BLaER1 (cell line): ENCODE measurements at regions not wholly inside any gene's neighbourhood (a gene's known extent, or its start where the extent isn't known, plus 50 kb on each side); places are given as distances from the start of the nearest gene placed in this dataset.
A peak's percentile ranks its signal among the peaks of the same experiment; 100 is the strongest.

Experiments
- H3K27ac ChIP-seq: shearing (Covaris generic); formaldehyde crosslinking; 2 replicates; pipeline ENCODE4 v1.8.1; 2022
- H3K27me3 ChIP-seq: shearing (Covaris generic); formaldehyde crosslinking; 2 replicates; pipeline ENCODE4 v1.8.1; 2022
- H3K36me3 ChIP-seq: shearing (Covaris generic); formaldehyde crosslinking; 2 replicates; pipeline ENCODE4 v1.8.1; 2022
- H3K4me1 ChIP-seq: shearing (Covaris generic); formaldehyde crosslinking; 2 replicates; pipeline ENCODE4 v1.8.1; 2022
- H3K4me2 ChIP-seq: shearing (Covaris generic); formaldehyde crosslinking; 2 replicates; pipeline ENCODE4 v1.8.1; 2022
- H3K4me3 ChIP-seq: shearing (Covaris generic); formaldehyde crosslinking; 2 replicates; pipeline ENCODE4 v1.8.1; 2022
- H3K9ac ChIP-seq: shearing (Covaris generic); formaldehyde crosslinking; 2 replicates; pipeline ENCODE4 v1.8.1; 2022
- H3K9me3 ChIP-seq: shearing (Covaris generic); formaldehyde crosslinking; 2 replicates; pipeline ENCODE4 v1.8.1; 2022
- H4K20me1 ChIP-seq: shearing (Covaris generic); formaldehyde crosslinking; 2 replicates; pipeline ENCODE4 v1.8.1; 2022
- Cebpa-rat ChIP-seq: shearing (Covaris generic); IDR thresholded peaks from 2 replicates; pipeline ENCODE4 v1.8.1; 2022

GRCh38 chr1:103218821-103219220 lies 110.5 kb upstream of the COL11A1 start:
- Histone ChIP-seq H3K9me3 (no peaks in the 10 kb centered on the region), H3K9ac (no peak overlapping the region), H4K20me1 (no peaks in the 10 kb centered on the region), H3K4me3 (no peak overlapping the region), H3K4me2 (no peak overlapping the region), H3K27me3 (no peaks in the 10 kb centered on the region), H3K27ac (no peak overlapping the region), H3K4me1 (no peaks in the 10 kb centered on the region), H3K36me3 (no peaks in the 10 kb centered on the region)
- no peak for TF ChIP-seq Cebpa-rat

GRCh38 chr1:103218369-103218768 lies 110.0 kb upstream of the COL11A1 start:
- H3K9ac ChIP-seq: no peak overlapping the region
- H4K20me1 ChIP-seq: no peaks in the 10 kb centered on the region
- no peaks in the 10 kb centered on the region for H3K27me3 ChIP-seq
- no peaks in the 10 kb centered on the region for H3K4me1 ChIP-seq
- no peak overlapping the region for H3K4me2 ChIP-seq
- no peak for TF ChIP-seq Cebpa-rat
- no peaks in the 10 kb centered on the region for H3K9me3 ChIP-seq
- H3K36me3 ChIP-seq: no peaks in the 10 kb centered on the region
- no peak overlapping the region for H3K27ac ChIP-seq
- no peak overlapping the region for H3K4me3 ChIP-seq

GRCh38 chr1:103211073-103211472 lies 102.8 kb upstream of the COL11A1 start:
- Histone ChIP-seq H3K4me2 (no peak overlapping the region), H3K9me3 (no peaks in the 10 kb centered on the region), H3K9ac (no peak overlapping the region), H3K4me1 (peaks cover 17% of the 10 kb centered on the region), H3K4me3 (no peak overlapping the region), H4K20me1 (no peaks in the 10 kb centered on the region), H3K27me3 (no peaks in the 10 kb centered on the region), H3K27ac (no peak overlapping the region), H3K36me3 (no peaks in the 10 kb centered on the region)
- TF ChIP-seq Cebpa-rat: no peak

GRCh38 chr1:103208844-103209243 lies 100.5 kb upstream of the COL11A1 start:
- no peaks in the 10 kb centered on the region for H4K20me1 ChIP-seq
- H3K27ac ChIP-seq: no peak overlapping the region; the same call in 1 of the 2 replicates
- H3K9ac ChIP-seq: no peak overlapping the region
- H3K4me1 ChIP-seq: peaks cover 17% of the 10 kb centered on the region
- no peak for TF ChIP-seq Cebpa-rat
- no peaks in the 10 kb centered on the region for H3K27me3 ChIP-seq
- H3K9me3 ChIP-seq: no peaks in the 10 kb centered on the region
- no peaks in the 10 kb centered on the region for H3K36me3 ChIP-seq
- peak overlapping the region; percentile 57 for H3K4me2 ChIP-seq
- H3K4me3 ChIP-seq: no peak overlapping the region

GRCh38 chr1:103199001-103199400 lies 90.7 kb upstream of the COL11A1 start:
- Histone ChIP-seq H3K27me3 (no peaks in the 10 kb centered on the region), H3K9ac (no peak overlapping the region), H3K4me3 (no peak overlapping the region), H4K20me1 (no peaks in the 10 kb centered on the region), H3K4me2 (no peak overlapping the region), H3K27ac (no peak overlapping the region), H3K4me1 (no peaks in the 10 kb centered on the region), H3K36me3 (no peaks in the 10 kb centered on the region), H3K9me3 (no peaks in the 10 kb centered on the region)
- TF ChIP-seq Cebpa-rat: no peak

GRCh38 chr1:103198076-103198475 lies 89.8 kb upstream of the COL11A1 start:
- no peaks in the 10 kb centered on the region for H3K9me3 ChIP-seq
- TF ChIP-seq Cebpa-rat: no peak

DNA sequence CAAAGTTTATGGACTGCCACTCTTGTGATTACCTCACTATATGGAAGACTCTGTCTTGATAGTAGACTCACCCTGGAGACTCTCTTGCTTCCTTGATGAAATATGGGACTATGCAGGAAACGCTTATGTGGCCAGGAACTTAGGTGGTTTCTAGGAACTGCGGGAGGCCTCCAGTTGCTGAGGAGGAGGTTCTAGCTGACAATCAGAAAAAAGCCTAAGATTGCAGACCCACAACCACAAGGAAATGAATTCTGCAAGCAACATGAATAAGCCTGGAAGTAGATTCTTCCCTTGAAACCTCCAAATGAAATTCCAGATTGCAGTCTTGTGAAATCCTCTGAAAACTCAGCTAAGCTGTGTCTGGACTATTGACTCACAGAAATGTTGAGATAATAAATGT lies 88.9 kb upstream of the COL11A1 start:
- Histone ChIP-seq H3K27me3 (no peaks in the 10 kb centered on the region), H3K4me1 (no peaks in the 10 kb centered on the region)

More at GRCh38 chr1:103198076-103198475, 89.8 kb upstream of the COL11A1 start:
- Histone ChIP-seq H3K4me1 (no peaks in the 10 kb centered on the region), H3K4me3 (no peak overlapping the region), H3K9ac (no peak overlapping the region), H3K36me3 (no peaks in the 10 kb centered on the region), H3K27me3 (no peaks in the 10 kb centered on the region), H4K20me1 (no peaks in the 10 kb centered on the region), H3K4me2 (no peak overlapping the region), H3K27ac (no peak overlapping the region)

GRCh38 chr1:103194984-103195383 lies 86.7 kb upstream of the COL11A1 start:
- H3K27ac ChIP-seq: no peak overlapping the region
- H3K4me1 ChIP-seq: no peaks in the 10 kb centered on the region
- no peaks in the 10 kb centered on the region for H3K27me3 ChIP-seq
- no peak overlapping the region for H3K4me3 ChIP-seq
- H3K36me3 ChIP-seq: no peaks in the 10 kb centered on the region
- H4K20me1 ChIP-seq: no peaks in the 10 kb centered on the region
- H3K9me3 ChIP-seq: no peaks in the 10 kb centered on the region
- H3K9ac ChIP-seq: no peak overlapping the region
- TF ChIP-seq Cebpa-rat: no peak
- H3K4me2 ChIP-seq: no peak overlapping the region

More for the DNA sequence above, 88.9 kb upstream of the COL11A1 start:
- no peak overlapping the region for H3K4me3 ChIP-seq
- no peak for TF ChIP-seq Cebpa-rat
- no peak overlapping the region for H3K27ac ChIP-seq
- H3K36me3 ChIP-seq: no peaks in the 10 kb centered on the region
- no peak overlapping the region for H3K9ac ChIP-seq
- H3K4me2 ChIP-seq: no peak overlapping the region
- no peaks in the 10 kb centered on the region for H3K9me3 ChIP-seq
- no peaks in the 10 kb centered on the region for H4K20me1 ChIP-seq

GRCh38 chr1:103194060-103194459 lies 85.7 kb upstream of the COL11A1 start:
- no peak overlapping the region for H3K9ac ChIP-seq
- no peak overlapping the region for H3K4me3 ChIP-seq
- H3K36me3 ChIP-seq: no peaks in the 10 kb centered on the region
- H3K9me3 ChIP-seq: no peaks in the 10 kb centered on the region
- no peak for TF ChIP-seq Cebpa-rat
- H3K4me1 ChIP-seq: no peaks in the 10 kb centered on the region
- no peak overlapping the region for H3K27ac ChIP-seq
- H3K27me3 ChIP-seq: no peaks in the 10 kb centered on the region
- no peaks in the 10 kb centered on the region for H4K20me1 ChIP-seq
- H3K4me2 ChIP-seq: no peak overlapping the region

DNA sequence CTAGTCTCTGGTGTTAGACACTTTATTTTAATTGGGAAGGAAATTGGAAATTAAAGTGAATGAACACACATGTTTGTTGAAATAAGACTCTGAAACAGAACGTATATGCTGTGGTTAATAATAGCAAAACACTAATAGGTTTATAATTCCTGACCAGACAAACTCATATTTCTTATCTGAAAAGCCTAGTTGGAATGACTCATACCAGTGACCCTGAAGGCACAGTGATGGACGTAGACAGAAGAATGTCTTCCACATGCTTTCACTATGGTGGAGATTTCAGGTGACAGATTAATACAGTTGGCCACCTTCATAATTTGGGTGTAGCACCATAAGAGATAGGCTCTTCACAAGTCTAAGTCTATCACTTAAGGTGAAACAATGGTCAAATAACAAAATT lies 83.0 kb upstream of the COL11A1 start:
- Histone ChIP-seq H3K27ac (no peak overlapping the region), H3K4me2 (no peak overlapping the region), H3K9me3 (no peaks in the 10 kb centered on the region), H3K36me3 (no peaks in the 10 kb centered on the region), H4K20me1 (no peaks in the 10 kb centered on the region), H3K9ac (no peak overlapping the region), H3K27me3 (no peaks in the 10 kb centered on the region), H3K4me3 (no peak overlapping the region), H3K4me1 (no peaks in the 10 kb centered on the region)
- no peak for TF ChIP-seq Cebpa-rat

DNA sequence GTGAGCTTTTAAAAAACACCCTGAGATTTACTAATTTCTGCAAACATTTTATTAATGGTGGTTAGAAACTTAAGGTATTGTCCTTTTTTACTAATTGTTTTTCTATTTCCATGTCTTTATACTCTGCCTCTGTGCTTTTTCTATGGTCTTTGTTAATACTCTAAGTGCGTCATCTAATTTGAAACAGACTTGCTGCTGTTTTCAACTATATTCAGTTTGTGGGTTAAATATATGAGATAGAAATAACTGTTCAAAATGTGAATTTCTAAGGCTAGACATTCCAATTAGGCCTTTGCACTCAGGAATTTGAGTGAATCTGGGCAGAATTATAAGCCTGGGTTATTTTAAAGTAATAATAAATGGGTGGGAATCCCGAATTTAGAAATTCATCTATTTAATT lies 82.4 kb upstream of the COL11A1 start:
- no peak for TF ChIP-seq Cebpa-rat
- Histone ChIP-seq H3K27ac (no peak overlapping the region), H3K36me3 (no peaks in the 10 kb centered on the region)

More for the DNA sequence above, 82.4 kb upstream of the COL11A1 start:
- Histone ChIP-seq H3K4me2 (no peak overlapping the region), H3K9me3 (no peaks in the 10 kb centered on the region), H3K27me3 (no peaks in the 10 kb centered on the region), H3K4me3 (no peak overlapping the region), H3K4me1 (no peaks in the 10 kb centered on the region), H4K20me1 (no peaks in the 10 kb centered on the region), H3K9ac (no peak overlapping the region)
